ENCODE measurements at regions not wholly inside any gene's neighbourhood (a gene's known extent, or its start where the extent isn't known, plus 50 kb on each side); places are given as distances from the start of the nearest gene placed in this dataset.
"Not testable (repeated sequence)": the region's sequence is repeated elsewhere in the genome, so short reads cannot be mapped to it uniquely, and the experiment has no call there.

DNA sequence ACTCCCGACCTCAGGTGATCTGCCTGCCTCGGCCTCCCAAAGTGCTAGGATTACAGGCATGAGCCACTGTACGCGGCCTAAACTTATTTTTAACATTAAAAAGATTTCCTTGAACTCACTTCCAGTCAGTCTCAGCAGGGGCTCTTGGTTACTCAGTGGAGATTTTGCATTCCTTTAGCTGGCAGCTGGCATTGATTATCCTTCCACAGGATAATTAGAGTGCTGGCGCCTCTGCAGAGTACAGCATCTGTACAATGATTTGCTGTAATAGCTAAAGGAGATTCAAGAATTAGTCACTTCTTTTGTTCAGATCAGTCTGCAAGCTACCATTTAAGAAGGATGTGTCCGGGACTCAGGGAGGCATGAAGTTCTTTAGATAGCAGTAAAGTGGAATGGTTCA is 125.0 kb upstream of the NPY start:
- TF ChIP-seq, protein P1, sequence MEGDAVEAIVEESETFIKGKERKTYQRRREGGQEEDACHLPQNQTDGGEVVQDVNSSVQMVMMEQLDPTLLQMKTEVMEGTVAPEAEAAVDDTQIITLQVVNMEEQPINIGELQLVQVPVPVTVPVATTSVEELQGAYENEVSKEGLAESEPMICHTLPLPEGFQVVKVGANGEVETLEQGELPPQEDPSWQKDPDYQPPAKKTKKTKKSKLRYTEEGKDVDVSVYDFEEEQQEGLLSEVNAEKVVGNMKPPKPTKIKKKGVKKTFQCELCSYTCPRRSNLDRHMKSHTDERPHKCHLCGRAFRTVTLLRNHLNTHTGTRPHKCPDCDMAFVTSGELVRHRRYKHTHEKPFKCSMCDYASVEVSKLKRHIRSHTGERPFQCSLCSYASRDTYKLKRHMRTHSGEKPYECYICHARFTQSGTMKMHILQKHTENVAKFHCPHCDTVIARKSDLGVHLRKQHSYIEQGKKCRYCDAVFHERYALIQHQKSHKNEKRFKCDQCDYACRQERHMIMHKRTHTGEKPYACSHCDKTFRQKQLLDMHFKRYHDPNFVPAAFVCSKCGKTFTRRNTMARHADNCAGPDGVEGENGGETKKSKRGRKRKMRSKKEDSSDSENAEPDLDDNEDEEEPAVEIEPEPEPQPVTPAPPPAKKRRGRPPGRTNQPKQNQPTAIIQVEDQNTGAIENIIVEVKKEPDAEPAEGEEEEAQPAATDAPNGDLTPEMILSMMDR (conservative IDR thresholded peaks at IDR 0.05; ENCODE audit: low read depth) = no peak
- POLR2A ChIA-PET (ENCODE audit: low non-redundant PET) = no interaction called here
- DNase-seq (ENCODE audit: low spot score) = no peak
- CTCF ChIA-PET = no interaction called here
- no peak overlapping the region for H3K27ac ChIP-seq

DNA sequence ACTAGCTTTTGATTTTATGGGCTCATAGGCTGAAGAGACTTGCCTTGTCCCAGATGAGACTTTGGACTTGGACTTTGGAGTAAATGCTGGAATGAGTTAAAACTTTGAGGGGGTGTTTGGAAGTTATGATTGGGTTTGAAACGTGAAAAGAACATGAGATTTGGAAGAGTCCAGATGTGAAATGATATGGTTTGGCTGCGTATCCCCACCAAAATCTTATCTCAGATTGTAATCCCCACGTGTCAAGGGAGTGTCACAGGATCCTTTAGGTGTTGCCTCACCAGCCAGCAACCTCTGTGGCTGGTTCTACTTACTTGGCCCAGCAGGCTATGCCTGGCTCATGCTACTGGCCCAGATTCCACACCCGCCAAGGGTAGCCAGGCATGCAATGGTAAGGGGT is 119.6 kb upstream of the NPY start:
- POLR2A ChIA-PET (ENCODE audit: low non-redundant PET) = no interaction called here
- CTCF ChIA-PET = no interaction called here
- no peak overlapping the region for H3K27ac ChIP-seq
- TF ChIP-seq, protein P1 (conservative IDR thresholded peaks at IDR 0.05; ENCODE audit: low read depth) = no peak
- no peak for DNase-seq (ENCODE audit: low spot score)

DNA sequence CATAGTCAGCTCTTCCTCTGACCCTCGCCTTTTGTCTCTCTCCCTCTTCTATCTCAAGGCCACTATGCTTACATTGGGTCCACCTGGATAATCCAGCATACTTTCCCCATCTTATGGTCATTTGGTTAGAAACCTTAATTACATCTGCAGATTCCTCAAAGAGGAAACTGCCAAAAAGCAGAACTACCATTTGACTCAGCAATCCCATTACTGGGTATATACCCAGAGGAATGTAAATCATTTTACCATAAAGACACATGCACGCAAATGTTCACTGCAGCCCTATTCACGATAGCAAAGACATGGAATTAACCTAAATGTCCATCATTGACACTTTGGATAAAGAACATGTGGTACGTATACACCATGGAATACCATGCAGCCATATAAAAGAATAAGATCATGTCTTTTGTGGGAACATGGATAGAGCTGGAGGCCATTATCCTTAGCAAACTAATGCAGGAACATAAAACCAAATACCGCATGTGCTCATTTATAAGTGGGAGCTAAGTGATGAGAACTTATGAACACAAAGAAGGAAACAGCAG is 114.8 kb upstream of the NPY start:
- POLR2A ChIA-PET (ENCODE audit: low non-redundant PET) = no interaction called here
- CTCF ChIA-PET = no interaction called here
- H3K27ac ChIP-seq = no peak overlapping the region
- TF ChIP-seq, protein P1 (conservative IDR thresholded peaks at IDR 0.05; ENCODE audit: low read depth) = no peak
- DNase-seq (ENCODE audit: low spot score) = no peak

DNA sequence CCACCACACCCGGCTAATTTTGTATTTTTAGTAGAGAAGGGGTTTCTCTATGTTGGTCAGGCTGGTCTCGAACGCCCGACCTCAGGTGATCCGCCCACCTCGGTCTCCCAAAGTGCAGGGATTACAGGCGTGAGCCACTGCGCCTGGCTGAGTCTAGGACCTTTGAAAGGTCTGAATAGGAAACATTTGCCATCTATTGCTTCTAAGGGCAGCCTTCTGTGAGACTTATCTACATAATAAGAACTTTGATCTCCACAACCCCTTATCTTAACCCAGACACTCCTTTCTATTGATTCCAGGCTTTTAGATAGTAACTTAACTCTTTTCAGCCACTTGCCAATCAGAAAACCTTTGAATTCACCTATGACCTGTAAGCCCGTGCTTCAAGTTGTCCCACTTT is 112.0 kb upstream of the NPY start:
- POLR2A ChIA-PET (ENCODE audit: low non-redundant PET); DNase-seq (ENCODE audit: low spot score); H3K27ac ChIP-seq; CTCF ChIA-PET: not testable (repeated sequence)

DNA sequence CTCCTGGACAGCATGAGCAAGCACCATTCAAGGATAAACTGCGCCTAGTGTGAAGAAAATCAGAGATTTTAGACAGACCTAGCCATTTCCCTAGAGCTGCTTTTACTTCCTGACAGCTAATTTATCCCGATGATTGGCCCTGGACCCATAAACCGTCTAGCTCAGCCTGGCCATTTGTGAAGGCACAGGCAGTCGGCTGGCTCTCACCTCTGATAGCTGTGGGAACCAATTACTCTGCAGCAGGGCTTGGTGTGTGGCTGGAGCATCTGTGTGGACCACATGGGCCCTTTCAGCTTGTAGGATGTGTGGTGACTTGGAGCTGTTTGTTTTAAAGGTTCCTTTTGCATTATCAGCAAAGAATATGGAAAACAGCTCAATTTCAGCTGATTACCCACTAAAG is 111.1 kb upstream of the NPY start:
- H3K27ac ChIP-seq = no peak overlapping the region
- DNase-seq (ENCODE audit: low spot score) = no peak
- TF ChIP-seq, protein P1 (conservative IDR thresholded peaks at IDR 0.05; ENCODE audit: low read depth) = no peak
- ChIA-PET POLR2A (ENCODE audit: low non-redundant PET) (no interaction called here), CTCF (no interaction called here)

DNA sequence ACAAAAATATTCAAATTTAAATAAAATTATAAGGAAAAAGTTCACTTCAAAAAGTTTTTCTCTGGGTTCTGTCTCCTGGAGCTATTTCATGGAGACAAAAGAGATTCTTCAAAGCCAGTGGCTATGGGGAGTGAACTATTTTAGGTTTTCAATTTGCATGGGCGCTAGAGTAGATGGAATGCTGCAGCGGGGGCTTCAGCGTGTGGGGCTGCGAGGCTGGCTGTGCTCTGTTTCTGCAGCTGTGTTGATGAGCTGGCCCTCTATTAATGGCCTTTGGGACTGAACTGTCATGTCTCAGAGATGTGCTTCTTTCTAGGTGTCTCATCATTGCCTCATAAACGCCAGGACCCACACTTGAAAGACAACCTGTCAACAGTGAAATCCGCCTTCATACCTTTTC is 108.4 kb upstream of the NPY start:
- ChIA-PET POLR2A (ENCODE audit: low non-redundant PET) (no interaction called here), CTCF (no interaction called here)
- no peak for DNase-seq (ENCODE audit: low spot score)
- H3K27ac ChIP-seq = no peak overlapping the region
- TF ChIP-seq, protein P1 (conservative IDR thresholded peaks at IDR 0.05; ENCODE audit: low read depth) = no peak

DNA sequence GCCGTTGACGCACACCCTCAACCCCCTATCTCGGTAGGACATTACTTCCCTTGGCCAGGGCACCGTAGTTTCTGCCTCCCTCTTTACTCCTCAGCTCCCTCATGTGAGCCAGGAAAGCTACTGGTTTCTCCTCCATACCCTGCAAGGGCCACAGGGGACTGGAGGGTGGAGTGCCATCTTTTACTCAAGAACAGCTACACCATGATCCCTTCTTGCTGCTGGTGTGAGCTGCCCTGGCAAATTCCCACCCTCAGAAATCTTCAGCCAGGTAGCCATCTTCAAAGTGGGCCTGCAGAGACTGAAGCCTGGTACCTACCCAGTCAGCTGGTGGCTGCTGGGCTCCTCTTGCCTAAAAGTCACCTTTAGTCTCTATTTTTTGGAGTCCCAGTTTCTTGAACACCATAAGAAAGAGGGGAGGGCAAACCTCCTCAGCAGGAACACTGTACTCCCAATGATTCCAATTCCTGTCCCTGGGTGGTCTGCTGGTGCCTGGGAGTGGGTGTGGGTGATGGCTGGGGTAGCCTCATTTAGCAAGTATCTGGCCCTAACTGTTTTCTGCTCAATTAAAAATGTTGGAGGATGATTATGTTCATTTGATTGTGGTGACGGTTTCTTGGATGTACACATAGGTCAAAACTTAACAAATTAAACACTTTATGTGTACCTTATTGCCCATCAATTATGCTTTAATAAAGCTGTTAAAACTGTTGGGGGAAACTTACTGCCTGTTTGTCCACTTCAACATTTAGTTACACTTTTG is 105.0 kb upstream of the NPY start:
- ChIA-PET CTCF (no interaction called here), POLR2A (ENCODE audit: low non-redundant PET) (no interaction called here)
- TF ChIP-seq, protein P1 (conservative IDR thresholded peaks at IDR 0.05; ENCODE audit: low read depth) = no peak
- DNase-seq (ENCODE audit: low spot score) = no peak
- no peak overlapping the region for H3K27ac ChIP-seq
